HCT116 (cell line): ENCODE measurements at regions not wholly inside any gene's neighbourhood (a gene's known extent, or its start where the extent isn't known, plus 50 kb on each side); places are given as distances from the start of the nearest gene placed in this dataset.

ENCODE experiments used
- ATAC-seq: fragments of 200-7000 bp; cut with Tn5 transposase; 2 replicates; pipeline ENCODE4 v1.9.1; 2020; ENCODE audit warnings: mild to moderate bottlenecking, moderate library complexity
- BruUV-seq: library from RNA; stranded (reverse); fragments of 400-500 nt; replicated peaks from 2 replicates; lab custom pipeline; 2021; lab: Mats Ljungman, UMichigan
- CTCF ChIA-PET: fragments of 300-600 bp; sonication (Branson Sonifier 250); formaldehyde crosslinking; loops from one replicate; lab custom pipeline; 2021; ENCODE audit warnings: antibody characterized with exemption; lab: Charles Lee
- POLR2A ChIA-PET: fragments of 300-600, 350-600 bp; sonication (Branson Sonifier 250); formaldehyde crosslinking; loops from one replicate; lab custom pipeline; 2021; ENCODE audit warnings: antibody characterized with exemption; lab: Charles Lee
- RAD21 ChIA-PET, 2 experiments: fragments of 300-600 bp; sonication (Branson Sonifier 250); formaldehyde crosslinking; loops; one replicate each; lab custom pipeline; 2023; ENCODE audit warnings: low total read pairs in 2 of 2; ENCODE audit not compliant: uncharacterized antibody in 2 of 2, unreplicated experiment in 2 of 2, low non-redundant PET in 1 of 2; lab: Charles Lee
- DNase-seq: peaks from one replicate; pipeline ENCODE4 v3.0.0-alpha.2; 2010; ENCODE audit warnings: low read depth, low spot score
- H2AFZ ChIP-seq: fragments of 200-600 bp; shearing (Covaris generic), sonication (generic); 2 replicates; pipeline ENCODE4 v1.6.1; 2017; ENCODE audit warnings: low read depth, mixed run types, mixed read lengths, antibody characterized with exemption, low read length; ENCODE audit not compliant: poor library complexity, severe bottlenecking
- H3K27ac ChIP-seq: 2 replicates; pipeline ENCODE4 v1.5.1; 2012; ENCODE audit warnings: low read depth, low read length
- H3K27me3 ChIP-seq: fragments of 200-600 bp; sonication (generic); 2 replicates; pipeline ENCODE4 v1.6.1; 2016; ENCODE audit warnings: mixed run types, low read length, mixed read lengths; ENCODE audit not compliant: insufficient read depth
- H3K36me3 ChIP-seq, 2 experiments: fragments of 200-500 bp in 1 of 2; fragments of 200-600 bp in 1 of 2; sonication (Bioruptor generic) in 1 of 2; sonication (generic) in 1 of 2; 2 replicates each; pipeline versions ENCODE4 v1.5.1 to v1.6.1; 2014 to 2016; ENCODE audit warnings: low read length in 2 of 2, inconsistent platforms in 1 of 2, mixed read lengths in 1 of 2, mixed run types in 1 of 2; ENCODE audit not compliant: insufficient read depth in 2 of 2, control insufficient read depth in 1 of 2
- H3K4me1 ChIP-seq, 2 experiments: fragments of 200-600 bp in 1 of 2; sonication (generic) in 1 of 2; 2 replicates each; pipeline versions ENCODE4 v1.5.1 to v1.6.1; 2012 to 2017; ENCODE audit warnings: low read length in 2 of 2, inconsistent platforms in 1 of 2, mild to moderate bottlenecking in 1 of 2, mixed read lengths in 1 of 2, mixed run types in 1 of 2, moderate library complexity in 1 of 2; ENCODE audit not compliant: insufficient read depth in 2 of 2, control insufficient read depth in 1 of 2
- H3K4me2 ChIP-seq: fragments of 200-600 bp; sonication (generic); 2 replicates; pipeline ENCODE4 v1.6.1; 2017; ENCODE audit warnings: mixed run types, low read length, mixed read lengths
- H3K4me3 ChIP-seq, 2 experiments: fragments of 200-600 bp in 1 of 2; sonication (generic) in 1 of 2; replicated peaks in 1 of 2; 2 replicates each; pipeline ENCODE4 v1.5.1; 2011 to 2016; ENCODE audit warnings: low read length in 2 of 2, control low read depth in 1 of 2, low read depth in 1 of 2, mild to moderate bottlenecking in 1 of 2, mixed read lengths in 1 of 2, mixed run types in 1 of 2
- H3K79me2 ChIP-seq: fragments of 200-600 bp; sonication (generic); 2 replicates; pipeline ENCODE4 v1.6.1; 2017; ENCODE audit warnings: mild to moderate bottlenecking, mixed run types, low read length, moderate library complexity, mixed read lengths; ENCODE audit not compliant: insufficient read depth
- H3K9ac ChIP-seq: fragments of 200-600 bp; sonication (generic); 2 replicates; pipeline ENCODE4 v1.6.1; 2016; ENCODE audit warnings: low read length, mixed read lengths
- H3K9me2 ChIP-seq: fragments of 200-600 bp; sonication (generic), shearing (Covaris generic); 2 replicates; pipeline ENCODE4 v1.6.1; 2017; ENCODE audit warnings: mixed run types, mild to moderate bottlenecking, moderate library complexity; ENCODE audit not compliant: insufficient read depth
- H3K9me3 ChIP-seq, 2 experiments: fragments of 200-500 bp in 1 of 2; fragments of 200-600 bp in 1 of 2; sonication (Bioruptor generic) in 1 of 2; sonication (generic) in 1 of 2; 2 replicates each; pipeline ENCODE4 v1.6.1; 2014 to 2017; ENCODE audit warnings: low read length in 2 of 2, mixed read lengths in 2 of 2, inconsistent platforms in 1 of 2, low read depth in 1 of 2, mild to moderate bottlenecking in 1 of 2, mixed run types in 1 of 2, moderate library complexity in 1 of 2; ENCODE audit not compliant: control insufficient read depth in 1 of 2, insufficient read depth in 1 of 2
- H4K20me1 ChIP-seq: fragments of 200-600 bp; sonication (generic), shearing (Covaris generic); 2 replicates; pipeline ENCODE4 v1.6.1; 2017; ENCODE audit warnings: mixed run types, mild to moderate bottlenecking, moderate library complexity; ENCODE audit not compliant: insufficient read depth
- ATF3 ChIP-seq: IDR thresholded peaks from 2 replicates; pipeline ENCODE4 v1.6.1; 2012
- CBX3 ChIP-seq: IDR thresholded peaks from 2 replicates; pipeline ENCODE4 v1.6.1; 2012; ENCODE audit warnings: low read depth
- EGR1 ChIP-seq: IDR thresholded peaks from 2 replicates; pipeline ENCODE4 v1.6.1; 2012; ENCODE audit warnings: low read depth
- EZH2 ChIP-seq: fragments of 200-600 bp; sonication (generic); IDR thresholded peaks from 2 replicates; pipeline ENCODE4 v1.6.1; 2017; ENCODE audit warnings: antibody characterized with exemption, mixed run types
- EZH2phosphoT487 ChIP-seq: fragments of 200-600 bp; IDR thresholded peaks from 2 replicates; pipeline ENCODE4 v1.6.1; 2018; ENCODE audit warnings: antibody characterized with exemption, borderline replicate concordance
- RAD21 ChIP-seq: IDR thresholded peaks from 2 replicates; pipeline ENCODE4 v1.6.1; 2012; ENCODE audit warnings: low read depth, mild to moderate bottlenecking
- SIN3A ChIP-seq: IDR thresholded peaks from 2 replicates; pipeline ENCODE4 v1.6.1; 2012; ENCODE audit warnings: low read depth
- SP1 ChIP-seq: IDR thresholded peaks from 2 replicates; pipeline ENCODE4 v1.6.1; 2012; ENCODE audit warnings: low read depth
- SRF ChIP-seq: IDR thresholded peaks from 2 replicates; pipeline ENCODE4 v1.6.1; 2012; ENCODE audit warnings: low read depth
- YY1 ChIP-seq: IDR thresholded peaks from 2 replicates; pipeline ENCODE4 v1.6.1; 2011; ENCODE audit warnings: low read length, low read depth, moderate library complexity, mild to moderate bottlenecking; ENCODE audit not compliant: insufficient replicate concordance; ENCODE audit errors: extremely low read depth
- ZFX ChIP-seq: fragments of 450-650 bp; IDR thresholded peaks from 2 replicates; pipeline ENCODE4 v1.6.1; 2017
- intact Hi-C: fragments of 100-400 bp; cut with micrococcal nuclease; formaldehyde crosslinking; loops from 2 replicates; pipeline ENCODE4 v1.10.0; 2022
- TF ChIP-seq, protein P1 (sequence below): IDR thresholded peaks from 2 replicates; pipeline ENCODE4 v1.6.1; 2011; ENCODE audit warnings: mild to moderate bottlenecking, low read length, moderate library complexity; ENCODE audit not compliant: insufficient replicate concordance; ENCODE audit errors: extremely low read depth
- TF ChIP-seq, protein P2 (sequence below), 3 experiments: fragments of 200-600 bp in 1 of 3; sonication (generic) in 1 of 3; IDR thresholded peaks in 2 of 3; conservative IDR thresholded peaks in 1 of 3; 2 replicates each; pipeline ENCODE4 v1.5.1; 2012 to 2017; ENCODE audit warnings: low read depth in 2 of 3, low read length in 2 of 3, antibody characterized with exemption in 1 of 3, borderline replicate concordance in 1 of 3, control low read depth in 1 of 3, mild to moderate bottlenecking in 1 of 3, mixed read lengths in 1 of 3, mixed run types in 1 of 3, moderate library complexity in 1 of 3; ENCODE audit not compliant: insufficient read depth in 1 of 3

DNA sequence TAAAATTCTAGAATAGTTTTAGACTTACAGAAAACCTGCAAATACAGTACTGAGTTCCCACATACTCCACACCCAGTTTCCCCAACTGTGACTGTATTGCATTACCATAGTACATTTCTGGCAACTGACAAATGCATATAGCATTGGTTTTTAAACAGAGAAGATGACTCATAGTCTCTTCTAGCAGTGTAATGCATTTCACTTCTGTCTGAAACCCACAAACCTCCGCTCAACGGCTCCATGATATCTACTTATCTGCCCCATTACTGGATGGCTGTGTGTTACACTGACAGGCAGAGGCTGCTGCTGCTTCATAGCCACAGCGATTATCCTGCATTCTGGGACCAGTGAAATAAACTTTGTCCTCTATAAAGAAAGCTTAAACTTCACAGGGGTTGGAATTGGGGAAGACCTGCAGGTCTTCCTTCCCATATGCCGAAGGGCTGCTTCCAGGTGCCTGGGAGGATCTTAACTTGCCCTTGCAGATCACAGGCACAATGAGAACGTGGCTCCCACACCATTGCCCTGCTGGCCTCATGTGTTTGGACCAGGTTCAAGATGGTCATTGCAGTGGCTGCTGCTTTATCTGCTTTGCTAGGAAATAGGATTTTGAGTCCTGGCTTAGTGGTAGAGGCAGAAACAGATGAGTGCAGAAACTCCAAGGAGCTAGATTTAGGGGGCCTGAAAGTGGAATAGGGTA lies 742.6 kb upstream of the HS6ST1 start:
- Histone ChIP-seq H3K36me3 (no peaks in the 10 kb centered on the region), H3K27me3 (peaks cover 2% of the 10 kb centered on the region; the same call in 1 of the 2 replicates), H3K4me1 (no peaks in the 10 kb centered on the region), H3K9me2 (no peaks in the 10 kb centered on the region), H3K27ac (no peak overlapping the region), H3K79me2 (no peaks in the 10 kb centered on the region), H2AFZ (no peak overlapping the region), H3K4me2 (no peak overlapping the region), H3K4me3 (no peak overlapping the region), H3K9me3 (no peaks in the 10 kb centered on the region), H4K20me1 (no peaks in the 10 kb centered on the region), H3K9ac (no peak overlapping the region)
- no peak for ATAC-seq
- POLR2A ChIA-PET = no interaction called here
- intact Hi-C loops = no loop called here
- TF ChIP-seq RAD21 = no peak
- no peak for TF ChIP-seq EZH2phosphoT487
- TF ChIP-seq, protein P1, sequence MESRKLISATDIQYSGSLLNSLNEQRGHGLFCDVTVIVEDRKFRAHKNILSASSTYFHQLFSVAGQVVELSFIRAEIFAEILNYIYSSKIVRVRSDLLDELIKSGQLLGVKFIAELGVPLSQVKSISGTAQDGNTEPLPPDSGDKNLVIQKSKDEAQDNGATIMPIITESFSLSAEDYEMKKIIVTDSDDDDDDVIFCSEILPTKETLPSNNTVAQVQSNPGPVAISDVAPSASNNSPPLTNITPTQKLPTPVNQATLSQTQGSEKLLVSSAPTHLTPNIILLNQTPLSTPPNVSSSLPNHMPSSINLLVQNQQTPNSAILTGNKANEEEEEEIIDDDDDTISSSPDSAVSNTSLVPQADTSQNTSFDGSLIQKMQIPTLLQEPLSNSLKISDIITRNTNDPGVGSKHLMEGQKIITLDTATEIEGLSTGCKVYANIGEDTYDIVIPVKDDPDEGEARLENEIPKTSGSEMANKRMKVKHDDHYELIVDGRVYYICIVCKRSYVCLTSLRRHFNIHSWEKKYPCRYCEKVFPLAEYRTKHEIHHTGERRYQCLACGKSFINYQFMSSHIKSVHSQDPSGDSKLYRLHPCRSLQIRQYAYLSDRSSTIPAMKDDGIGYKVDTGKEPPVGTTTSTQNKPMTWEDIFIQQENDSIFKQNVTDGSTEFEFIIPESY = no peak
- no peak for DNase-seq
- RAD21 ChIA-PET = no interaction called here
- CTCF ChIA-PET = no interaction called here
- BruUV-seq = no TSS peak

- ATAC-seq = no peak
- Histone ChIP-seq H3K27ac (no peak overlapping the region), H3K4me1 (no peaks in the 10 kb centered on the region), H3K9me2 (no peaks in the 10 kb centered on the region), H4K20me1 (no peaks in the 10 kb centered on the region), H3K9ac (no peak overlapping the region), H3K36me3 (no peaks in the 10 kb centered on the region), H3K4me2 (no peak overlapping the region), H3K27me3 (peaks cover 2% of the 10 kb centered on the region), H3K9me3 (no peaks in the 10 kb centered on the region), H3K79me2 (no peaks in the 10 kb centered on the region), H2AFZ (no peak overlapping the region), H3K4me3 (no peak overlapping the region)
- POLR2A ChIA-PET = no interaction called here
- no peak for DNase-seq
- CTCF ChIA-PET = no interaction called here
- no TSS peak for BruUV-seq
- intact Hi-C loops = no loop called here
- RAD21 ChIA-PET = no interaction called here
- TF ChIP-seq SP1 = no peak
- TF ChIP-seq, protein P1 = no peak
- TF ChIP-seq, protein P2, sequence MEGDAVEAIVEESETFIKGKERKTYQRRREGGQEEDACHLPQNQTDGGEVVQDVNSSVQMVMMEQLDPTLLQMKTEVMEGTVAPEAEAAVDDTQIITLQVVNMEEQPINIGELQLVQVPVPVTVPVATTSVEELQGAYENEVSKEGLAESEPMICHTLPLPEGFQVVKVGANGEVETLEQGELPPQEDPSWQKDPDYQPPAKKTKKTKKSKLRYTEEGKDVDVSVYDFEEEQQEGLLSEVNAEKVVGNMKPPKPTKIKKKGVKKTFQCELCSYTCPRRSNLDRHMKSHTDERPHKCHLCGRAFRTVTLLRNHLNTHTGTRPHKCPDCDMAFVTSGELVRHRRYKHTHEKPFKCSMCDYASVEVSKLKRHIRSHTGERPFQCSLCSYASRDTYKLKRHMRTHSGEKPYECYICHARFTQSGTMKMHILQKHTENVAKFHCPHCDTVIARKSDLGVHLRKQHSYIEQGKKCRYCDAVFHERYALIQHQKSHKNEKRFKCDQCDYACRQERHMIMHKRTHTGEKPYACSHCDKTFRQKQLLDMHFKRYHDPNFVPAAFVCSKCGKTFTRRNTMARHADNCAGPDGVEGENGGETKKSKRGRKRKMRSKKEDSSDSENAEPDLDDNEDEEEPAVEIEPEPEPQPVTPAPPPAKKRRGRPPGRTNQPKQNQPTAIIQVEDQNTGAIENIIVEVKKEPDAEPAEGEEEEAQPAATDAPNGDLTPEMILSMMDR (IDR thresholded peaks at IDR 0.05 in 2 of 3, conservative IDR thresholded peaks at IDR 0.05 in 1 of 3; ENCODE audit: borderline replicate concordance in 1 of 3, insufficient read depth in 1 of 3, low read depth in 2 of 3, low read length in 2 of 3) = no peak
- no peak for TF ChIP-seq ATF3
- TF ChIP-seq YY1 = no peak
- no peak for TF ChIP-seq ZFX
- TF ChIP-seq EZH2phosphoT487 = no peak
- TF ChIP-seq EZH2 = no peak
- TF ChIP-seq EGR1 = no peak
- TF ChIP-seq CBX3 = no peak
- TF ChIP-seq SRF = no peak
- TF ChIP-seq SIN3A = no peak
These were observed 743.1 kb upstream of the HS6ST1 start for GRCh38 chr2:129061769-129062121.
